ENCODE measurements at regions not wholly inside any gene's neighbourhood (a gene's known extent, or its start where the extent isn't known, plus 50 kb on each side); places are given as distances from the start of the nearest gene placed in this dataset.

DNA sequence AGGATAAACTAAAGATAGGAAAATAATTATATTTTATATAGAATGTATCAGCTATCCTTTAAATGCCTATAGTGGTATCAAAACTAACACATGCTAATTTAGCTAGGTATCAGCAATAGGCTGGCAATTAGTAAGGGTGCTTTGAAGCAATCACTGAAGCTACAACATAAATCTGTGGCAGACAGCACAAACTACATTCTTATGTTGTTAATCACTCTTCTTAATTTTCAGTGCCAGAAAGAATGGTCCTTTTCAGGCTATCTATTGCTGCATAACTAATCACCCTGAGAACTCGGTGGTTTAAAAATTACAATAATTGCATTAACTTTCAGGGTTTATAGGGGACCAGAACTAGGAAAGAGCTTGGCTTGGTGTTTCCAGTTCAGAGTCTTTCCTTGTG is 963.1 kb downstream of the EFNB2 start:
- no peak for DNase-seq

DNA sequence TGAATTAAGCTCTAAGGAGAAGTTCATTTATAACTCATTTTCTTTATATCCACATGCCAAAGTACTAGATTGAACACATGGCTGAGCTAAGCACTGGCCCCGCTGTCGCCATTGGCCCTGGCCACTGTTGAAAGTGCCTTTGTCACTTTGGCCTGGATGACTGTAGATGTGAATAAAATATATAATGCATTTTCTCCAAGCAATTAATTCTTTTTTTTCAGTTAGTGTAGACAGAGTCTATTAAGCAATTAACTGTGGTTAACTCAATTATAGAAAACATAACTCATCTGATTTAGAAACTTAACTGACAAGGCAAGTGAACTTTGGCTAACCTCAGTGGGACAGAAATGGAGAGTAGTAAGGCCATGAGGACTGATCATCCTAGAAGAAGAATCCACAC is 965.6 kb downstream of the EFNB2 start:
- DNase-seq, result no peak

DNA sequence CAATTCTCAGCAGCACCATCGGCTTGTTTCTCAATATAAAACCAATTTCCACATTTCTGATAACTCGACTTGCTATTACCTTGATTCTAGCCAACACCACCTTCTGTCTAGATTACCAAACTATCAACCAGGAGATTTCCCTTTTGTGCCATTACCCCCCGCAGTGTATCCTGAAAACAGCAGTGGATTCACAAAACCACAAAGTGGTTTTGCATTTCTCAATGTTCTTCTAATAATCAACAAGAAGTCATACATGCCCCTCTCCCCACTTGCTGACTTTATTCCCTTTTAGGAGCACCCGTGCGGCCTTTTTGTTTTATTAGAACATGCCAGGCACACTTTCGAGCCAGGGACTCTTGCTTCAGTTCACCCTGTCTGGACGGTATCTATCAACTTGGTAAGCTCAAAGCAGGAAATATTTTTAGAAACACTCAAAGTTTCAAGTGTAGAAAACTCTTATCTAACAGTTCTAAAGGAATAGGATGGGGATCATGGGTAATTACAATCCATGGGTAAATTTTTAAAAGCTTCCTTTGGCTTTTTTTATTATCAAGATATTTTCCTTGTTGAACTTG is 967.4 kb downstream of the EFNB2 start:
- no peak for DNase-seq

DNA sequence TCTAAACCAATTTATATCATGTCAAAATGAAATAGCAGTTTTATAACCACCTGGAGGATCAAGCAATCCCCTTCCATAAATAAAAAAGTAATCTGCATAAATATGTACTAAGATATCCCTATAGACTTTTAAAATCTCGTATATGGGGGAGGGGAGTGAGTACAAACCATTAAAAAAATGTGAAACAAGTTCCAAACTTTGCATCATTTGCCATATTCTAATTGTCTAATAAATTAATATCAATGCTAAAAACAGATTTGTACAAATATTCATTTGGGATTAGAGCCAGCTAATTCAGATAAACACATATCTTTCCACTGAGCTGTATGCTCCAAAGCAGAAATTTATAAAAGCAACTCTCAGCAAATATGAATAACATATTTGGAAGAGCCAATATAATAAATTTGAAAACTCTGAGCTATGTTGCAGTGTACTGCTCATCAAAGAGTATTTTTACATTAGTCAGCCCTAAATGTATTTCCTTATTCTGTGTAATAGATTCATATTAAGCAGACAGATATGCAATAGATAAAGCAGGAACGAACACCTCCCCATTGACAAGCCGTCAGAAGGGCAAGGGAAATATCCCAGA is 970.2 kb downstream of the EFNB2 start:
- no peak for DNase-seq

DNA sequence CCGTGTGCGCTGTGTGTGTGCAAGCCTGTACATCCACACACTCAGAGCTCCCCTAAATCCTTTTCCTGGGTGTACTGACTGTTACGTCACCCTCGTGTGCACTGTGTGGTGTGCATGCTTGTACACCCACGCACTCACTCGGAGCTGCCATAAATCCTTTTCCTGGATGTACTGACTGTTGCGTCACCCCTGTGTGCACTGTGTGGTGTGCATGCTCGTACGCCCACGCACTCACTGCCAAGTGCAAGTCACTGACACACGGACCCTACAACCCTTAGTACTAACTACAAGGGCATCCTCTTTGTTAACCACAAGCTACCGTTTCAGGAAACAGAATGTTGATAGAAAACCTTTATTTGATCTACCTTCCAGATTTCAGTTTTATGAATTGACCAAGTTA is 983.4 kb downstream of the EFNB2 start:
- DNase-seq, result no peak

DNA sequence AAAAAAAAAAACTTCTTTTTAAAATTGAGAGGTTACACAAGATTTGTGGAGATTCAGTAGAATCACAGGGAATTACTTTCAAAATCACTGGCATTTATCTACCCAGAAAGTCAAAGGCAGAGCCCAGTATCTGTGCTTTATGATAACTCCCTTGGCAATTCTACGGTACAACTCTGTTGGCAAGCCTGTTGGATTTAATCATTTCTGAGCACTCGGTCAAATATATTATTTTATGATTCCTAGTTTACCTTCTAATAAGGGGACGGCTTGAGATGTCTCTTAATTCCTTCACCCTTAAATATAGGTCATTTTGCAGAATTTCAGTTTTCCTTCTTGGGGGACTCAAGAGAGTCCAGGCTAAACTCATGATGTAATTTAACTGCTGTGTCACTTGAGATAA is 987.6 kb downstream of the EFNB2 start:
- DNase-seq, result no peak

DNA sequence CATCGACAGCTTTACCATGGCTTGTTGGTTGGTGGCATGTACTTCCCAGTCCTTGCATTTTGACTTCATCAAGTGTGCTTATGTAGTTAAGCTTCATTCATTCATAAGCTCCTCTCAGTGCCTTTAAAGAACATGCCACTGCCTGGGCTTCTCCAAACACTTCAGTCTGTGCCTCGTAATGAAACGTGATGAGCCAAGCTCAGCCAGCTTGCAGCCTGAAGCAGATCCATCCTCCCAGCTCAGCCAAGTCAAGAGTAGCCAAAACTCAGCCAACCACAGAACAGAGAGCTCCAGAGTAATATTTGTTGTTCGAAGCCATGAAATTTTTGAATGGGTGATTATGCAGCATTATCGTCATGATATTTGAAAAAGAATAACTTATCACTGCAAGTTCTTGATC is 989.7 kb downstream of the EFNB2 start:
- DNase-seq, result no peak

DNA sequence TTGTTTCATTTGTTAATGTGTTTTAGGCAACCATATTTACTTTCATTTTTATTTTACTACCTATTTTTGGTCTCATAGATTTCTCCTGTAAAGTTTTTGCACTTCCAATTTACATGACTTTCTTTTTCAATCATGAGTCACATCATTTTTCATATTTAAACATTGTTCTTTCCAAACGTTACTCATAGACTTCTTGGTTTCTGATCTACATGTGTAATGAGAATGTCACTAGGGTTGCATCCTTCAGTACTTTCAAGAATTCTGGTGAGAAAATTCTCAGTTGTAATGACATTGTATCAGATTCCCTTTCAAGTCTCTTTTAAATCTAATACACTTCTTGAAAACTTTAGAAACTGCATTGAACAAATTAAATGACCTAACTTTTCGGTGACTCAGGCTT is 991.7 kb downstream of the EFNB2 start:
- DNase-seq, result no peak

DNA sequence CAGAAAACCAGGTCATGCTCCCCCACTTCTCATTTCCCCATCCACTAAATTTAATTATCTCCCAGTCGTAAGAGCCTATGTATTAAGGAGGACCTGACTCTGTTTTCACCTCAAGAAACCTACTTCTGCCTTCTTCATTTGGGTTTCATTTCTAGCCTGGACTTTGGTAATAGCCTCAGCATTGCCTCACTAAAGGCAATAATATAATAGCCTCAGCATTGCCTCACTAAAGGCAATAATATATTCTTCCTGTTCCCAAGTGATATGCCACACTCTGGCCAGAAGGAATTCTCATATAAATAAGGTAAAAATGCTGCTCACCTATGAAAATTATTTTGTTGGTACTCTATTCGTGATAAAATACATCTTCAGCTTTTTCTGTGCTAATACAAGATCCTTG is 993.9 kb downstream of the EFNB2 start:
- DNase-seq, result no peak

DNA sequence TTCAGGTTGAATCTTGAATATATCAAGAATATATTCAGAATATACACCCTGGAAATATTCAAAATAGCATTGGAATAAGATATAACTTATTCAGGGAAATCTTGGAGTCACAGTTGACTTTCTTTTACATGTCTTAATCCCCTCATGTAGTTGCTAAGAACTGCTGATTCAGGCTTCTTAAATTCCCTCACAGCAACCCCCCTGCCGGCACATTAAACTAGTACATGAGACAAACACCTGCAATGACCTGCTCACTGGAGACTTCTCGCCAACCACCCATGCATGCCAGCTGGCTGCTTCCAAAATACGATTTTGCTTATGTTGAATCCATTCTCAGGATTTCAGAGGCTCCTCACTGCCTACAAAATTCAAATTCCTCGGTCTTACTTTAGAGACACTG is 997.1 kb downstream of the EFNB2 start:
- no peak for DNase-seq

DNA sequence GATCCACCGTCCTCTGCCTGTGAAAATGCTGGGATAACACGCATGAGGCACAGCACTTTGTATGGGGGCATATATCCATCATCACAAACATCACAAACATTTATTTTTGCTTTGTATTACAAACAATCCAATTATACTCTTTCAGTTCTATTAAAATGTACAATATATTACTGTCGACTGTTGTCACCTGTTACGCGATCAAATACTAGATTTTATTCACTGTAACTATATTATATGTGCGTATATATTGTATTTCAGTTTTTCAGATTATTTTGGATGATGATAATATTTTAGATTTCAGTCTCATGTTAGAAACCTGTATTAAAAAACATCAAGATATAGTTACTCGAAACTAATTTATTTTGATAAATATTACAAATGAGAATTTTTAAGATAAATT is 998.3 kb downstream of the EFNB2 start:
- DNase-seq, result no peak

DNA sequence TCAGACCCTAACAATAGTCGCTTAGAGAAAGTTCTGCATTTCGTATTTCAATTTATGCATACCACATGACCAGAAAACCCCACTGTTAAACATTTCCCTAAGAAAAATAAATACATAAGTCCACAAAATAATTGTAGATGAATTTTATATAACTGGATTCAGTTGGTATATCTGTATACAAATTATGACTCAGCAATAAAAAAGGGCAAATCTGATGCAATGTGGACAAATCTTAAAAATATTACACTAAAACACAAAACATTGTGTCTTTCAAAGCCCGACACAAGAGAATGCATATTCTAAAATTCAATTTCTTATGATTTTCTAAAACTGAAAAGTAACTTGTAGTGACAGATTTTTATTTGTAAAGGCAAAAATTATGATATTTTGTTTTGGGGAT is 1005.0 kb downstream of the EFNB2 start:
- no peak for DNase-seq

DNA sequence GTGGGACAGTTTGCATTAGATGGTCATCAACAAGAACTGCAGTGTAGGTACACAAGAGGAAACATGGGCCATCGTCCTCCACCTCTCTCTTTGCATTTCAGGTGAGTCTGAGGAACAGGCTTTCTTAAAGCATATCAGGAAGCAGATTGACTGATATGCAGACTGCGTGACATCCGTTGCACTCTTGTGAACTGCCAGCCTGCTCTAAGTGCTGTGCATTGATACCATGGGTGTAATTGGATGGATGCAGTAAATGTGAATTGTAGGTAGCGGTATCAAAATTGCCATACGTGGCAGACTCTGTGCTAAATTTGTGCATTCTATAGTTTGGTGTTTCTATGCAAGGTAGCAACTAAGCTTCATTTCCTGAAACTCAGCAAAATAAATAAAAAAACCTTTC is 1008.3 kb downstream of the EFNB2 start:
- no peak for DNase-seq

DNA sequence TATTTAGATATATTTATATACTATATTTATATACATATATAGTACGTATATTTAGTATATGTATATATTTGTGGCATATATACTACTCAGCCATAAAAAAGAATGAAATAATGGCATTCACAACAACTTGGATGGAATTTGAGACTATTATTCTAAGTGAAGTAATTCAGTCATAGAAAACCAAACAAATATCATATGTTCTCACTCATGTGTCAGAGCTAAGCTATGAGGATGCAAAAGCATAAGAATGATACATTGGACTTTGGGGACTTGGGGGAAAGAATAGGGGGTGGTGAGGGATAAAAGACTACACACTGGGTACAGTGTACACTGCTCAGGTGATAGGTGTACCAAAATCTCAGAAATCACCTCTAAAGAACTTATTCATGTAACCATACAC is 1015.7 kb downstream of the EFNB2 start:
- DNase-seq, result no peak

DNA sequence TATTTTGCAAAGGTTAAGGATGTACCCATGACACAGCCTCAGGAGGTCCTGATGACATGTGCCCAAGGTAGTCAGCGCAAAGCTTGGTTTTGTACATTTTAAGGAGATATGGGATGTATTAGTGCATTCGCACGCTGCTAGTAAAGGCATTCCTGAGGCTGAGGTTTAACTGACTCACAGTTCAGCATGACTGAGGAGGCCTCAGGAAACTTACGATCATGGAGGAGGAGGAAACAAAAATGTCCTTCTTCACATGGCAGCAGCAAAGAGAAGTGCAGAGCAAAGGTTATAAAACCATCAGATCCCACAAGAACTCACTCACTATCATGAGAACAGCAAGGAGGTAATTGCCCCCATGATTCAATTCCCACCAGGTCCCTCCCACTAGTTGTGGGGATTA is 1017.4 kb downstream of the EFNB2 start:
- DNase-seq, result no peak

DNA sequence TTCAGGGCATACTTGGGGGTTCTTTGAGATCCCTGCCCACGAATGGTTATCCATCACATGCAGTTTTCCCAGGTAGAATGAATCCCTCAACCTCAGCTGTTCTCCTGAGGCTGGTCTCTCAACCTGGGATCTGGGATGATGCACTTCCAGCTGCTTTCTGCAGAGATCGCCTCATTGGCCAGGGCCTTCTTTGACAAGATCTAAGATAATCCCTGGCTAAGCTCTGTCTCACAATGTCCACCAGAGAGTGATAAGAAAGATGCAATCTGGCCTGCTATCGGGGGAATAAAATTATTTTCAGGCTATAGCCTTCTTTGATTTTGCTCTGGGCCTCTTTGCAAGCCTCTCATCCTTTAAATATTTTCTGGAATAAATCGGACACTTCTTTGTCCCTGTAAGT is 1021.1 kb downstream of the EFNB2 start:
- no peak for DNase-seq

DNA sequence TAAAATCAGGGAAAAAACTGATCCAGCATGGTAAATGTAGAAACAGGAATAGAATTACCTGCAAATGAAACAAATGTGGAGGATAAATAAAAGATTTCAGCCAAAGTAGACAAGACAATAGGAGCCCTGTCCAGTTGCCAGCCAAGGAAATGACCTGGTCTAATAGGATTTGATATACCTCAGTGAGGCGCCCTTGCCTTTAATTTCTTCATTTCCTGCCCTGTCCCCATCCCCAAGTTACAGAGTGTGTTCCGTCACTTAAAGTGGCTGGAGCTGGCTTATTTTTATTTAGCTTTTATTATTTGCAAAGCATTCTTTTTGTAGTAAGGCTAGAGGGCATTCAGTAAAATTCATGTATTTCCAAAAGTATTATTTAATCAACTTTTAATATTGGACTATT is 1022.0 kb downstream of the EFNB2 start:
- no peak for DNase-seq

DNA sequence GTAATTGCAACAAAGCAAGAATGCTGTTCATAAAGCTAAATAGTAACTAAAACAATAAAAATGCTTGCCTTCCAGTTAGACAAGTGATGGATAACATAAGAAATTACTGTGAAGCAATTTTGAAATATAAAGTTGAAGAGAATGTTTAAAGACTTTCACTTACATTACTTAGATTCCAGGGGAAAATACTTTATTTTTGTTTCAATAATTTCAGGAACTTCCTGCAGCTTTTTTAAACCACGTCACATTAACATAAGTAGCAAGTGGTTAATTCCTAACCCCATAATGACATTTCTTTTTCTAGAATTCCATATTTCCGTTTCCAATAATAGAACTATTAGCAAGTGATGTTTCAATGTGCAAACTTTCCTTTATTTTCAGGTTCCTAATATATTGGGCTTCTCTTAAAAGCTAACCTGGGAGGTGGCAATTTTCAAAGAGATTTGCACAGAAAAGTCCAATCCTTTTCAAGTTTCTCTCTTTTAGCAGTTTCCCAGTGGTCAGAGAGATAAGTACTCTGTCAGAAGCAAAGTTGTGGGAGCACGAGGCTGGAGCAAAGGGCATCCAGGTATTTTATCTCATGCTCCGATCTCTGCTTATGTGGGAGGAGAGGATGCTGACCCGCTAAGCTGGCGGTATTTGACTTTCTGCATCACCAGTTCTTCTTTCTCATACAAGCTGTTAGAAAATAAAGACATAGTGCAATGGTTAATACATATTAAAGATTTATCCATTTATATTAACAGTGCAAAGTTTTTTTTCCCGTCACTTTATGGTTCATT is 1025.3 kb downstream of the EFNB2 start:
- DNase-seq, result no peak

DNA sequence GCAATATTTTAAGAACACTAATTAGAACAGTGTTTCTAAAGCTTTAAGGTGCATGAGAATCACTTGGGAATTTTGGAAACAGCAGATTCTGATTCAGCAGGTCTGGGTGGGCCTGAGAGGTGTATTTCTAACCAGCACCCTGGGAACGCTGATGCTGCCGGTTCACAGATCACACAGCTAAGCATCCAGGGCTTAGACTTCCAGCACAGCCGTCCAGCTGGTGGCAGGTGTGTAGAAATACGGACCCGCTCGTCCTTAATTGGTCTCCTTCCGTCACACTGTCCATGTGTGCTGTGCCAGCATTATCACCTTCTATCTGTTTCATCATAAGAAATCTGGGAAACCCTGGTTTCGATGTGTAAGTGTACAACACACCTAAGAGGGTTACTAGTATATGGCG is 1029.0 kb downstream of the EFNB2 start:
- no peak for DNase-seq

DNA sequence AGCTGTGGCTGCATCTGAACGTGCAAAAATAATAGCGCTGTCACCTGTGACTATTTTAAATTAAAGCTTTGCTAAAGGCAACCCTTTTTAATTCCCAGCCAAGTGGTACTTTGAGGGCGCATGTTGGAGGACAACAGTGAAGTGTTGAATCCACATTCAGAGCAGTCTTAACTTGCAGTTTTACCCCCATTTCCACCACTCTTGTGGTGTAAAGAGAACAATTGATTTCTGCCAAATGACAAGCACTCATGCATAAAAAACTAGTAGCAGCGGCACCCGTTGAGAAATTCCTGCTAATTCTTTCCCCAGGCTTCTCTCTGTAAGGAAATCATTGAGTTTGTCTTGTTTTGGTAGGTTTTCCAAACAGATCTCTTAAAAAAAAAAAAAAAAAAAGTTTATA is 1033.3 kb downstream of the EFNB2 start:
- no peak for DNase-seq

DNA sequence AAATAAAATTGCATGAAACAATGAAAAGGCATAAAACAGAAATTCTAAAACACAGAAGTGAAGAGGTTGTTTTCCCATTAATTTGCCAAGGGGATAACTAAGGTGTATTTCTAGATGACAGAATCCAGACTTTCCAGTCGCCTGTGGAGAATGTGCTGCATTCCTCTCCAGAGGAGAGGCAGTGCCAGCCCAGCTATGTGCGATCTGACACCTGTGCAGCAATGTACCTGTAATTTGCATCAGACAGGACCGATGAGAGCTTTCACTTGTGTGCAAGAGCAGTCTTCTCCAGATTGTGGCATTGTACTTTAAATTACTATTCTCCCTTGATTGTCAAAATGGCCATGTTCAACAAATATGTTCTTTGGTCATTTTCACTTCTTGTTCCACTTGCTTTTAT is 1037.9 kb downstream of the EFNB2 start:
- DNase-seq, result no peak

DNA sequence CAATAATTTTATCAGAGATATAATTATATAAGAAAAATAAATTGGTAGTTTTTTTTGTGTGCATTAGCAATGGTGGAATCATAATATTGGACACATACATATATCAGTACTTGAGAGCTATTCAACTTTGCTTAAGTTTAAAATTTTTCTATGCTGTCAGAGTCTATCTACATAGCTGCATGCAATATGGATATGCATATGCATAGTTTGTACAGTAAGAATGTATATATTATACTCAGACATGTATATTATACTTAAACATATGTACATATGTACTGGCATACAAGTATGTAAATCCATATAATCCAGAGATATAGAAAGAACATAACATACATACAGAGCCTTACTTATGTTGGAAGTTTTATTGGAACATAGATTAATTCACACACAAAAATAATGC is 1043.2 kb downstream of the EFNB2 start:
- DNase-seq, result no peak

DNA sequence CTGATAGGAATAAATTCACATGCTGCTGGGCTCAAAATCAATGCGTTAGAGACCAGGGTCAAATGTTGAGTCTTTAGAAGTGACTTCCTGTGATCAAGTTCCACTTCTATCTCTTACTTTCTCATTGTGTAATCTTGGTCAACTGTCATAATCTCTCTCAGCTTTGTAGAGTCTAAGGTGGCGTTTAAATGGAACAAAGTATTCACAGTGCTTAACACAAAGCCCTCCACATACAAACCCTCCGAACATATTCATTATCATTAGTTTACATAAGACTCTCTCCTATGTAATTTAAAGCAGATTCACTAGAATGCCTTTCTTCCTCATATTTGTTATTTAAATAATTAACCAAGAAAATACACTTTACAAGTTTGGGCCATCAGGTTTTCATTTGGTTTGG is 1044.1 kb downstream of the EFNB2 start:
- DNase-seq, result no peak

DNA sequence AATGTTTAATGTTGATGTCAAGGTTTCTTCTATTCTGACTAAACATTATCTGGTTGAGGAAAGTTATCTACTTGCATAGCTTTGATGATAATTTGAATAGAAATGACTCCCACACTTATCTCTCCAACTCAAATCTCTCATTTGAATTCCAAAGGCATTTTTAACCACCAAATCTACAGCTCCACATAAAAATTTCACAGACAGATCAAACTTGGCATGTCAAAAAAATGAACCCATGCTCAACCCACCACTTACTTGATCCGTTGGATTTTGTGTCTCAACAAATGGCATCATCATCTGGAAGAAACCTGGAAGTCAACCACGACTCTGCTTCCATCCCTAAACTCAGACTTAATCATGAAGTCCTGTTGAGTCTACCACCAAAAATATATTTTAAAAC is 1050.4 kb downstream of the EFNB2 start:
- DNase-seq, result no peak
